GM15510 (cell line): ENCODE measurements at regions not wholly inside any gene's neighbourhood (a gene's known extent, or its start where the extent isn't known, plus 50 kb on each side); places are given as distances from the start of the nearest gene placed in this dataset.

Source experiments
- POLR2A ChIP-seq: IDR thresholded peaks from 3 replicates; pipeline ENCODE4 v1.6.1; 2011; ENCODE audit warnings: borderline replicate concordance; ENCODE audit not compliant: insufficient read length; ENCODE audit errors: extremely low read depth

GRCh38 chr9:129337336-129338140 lies 159.5 kb upstream of the IER5L start:
- no peak for TF ChIP-seq POLR2A

DNA sequence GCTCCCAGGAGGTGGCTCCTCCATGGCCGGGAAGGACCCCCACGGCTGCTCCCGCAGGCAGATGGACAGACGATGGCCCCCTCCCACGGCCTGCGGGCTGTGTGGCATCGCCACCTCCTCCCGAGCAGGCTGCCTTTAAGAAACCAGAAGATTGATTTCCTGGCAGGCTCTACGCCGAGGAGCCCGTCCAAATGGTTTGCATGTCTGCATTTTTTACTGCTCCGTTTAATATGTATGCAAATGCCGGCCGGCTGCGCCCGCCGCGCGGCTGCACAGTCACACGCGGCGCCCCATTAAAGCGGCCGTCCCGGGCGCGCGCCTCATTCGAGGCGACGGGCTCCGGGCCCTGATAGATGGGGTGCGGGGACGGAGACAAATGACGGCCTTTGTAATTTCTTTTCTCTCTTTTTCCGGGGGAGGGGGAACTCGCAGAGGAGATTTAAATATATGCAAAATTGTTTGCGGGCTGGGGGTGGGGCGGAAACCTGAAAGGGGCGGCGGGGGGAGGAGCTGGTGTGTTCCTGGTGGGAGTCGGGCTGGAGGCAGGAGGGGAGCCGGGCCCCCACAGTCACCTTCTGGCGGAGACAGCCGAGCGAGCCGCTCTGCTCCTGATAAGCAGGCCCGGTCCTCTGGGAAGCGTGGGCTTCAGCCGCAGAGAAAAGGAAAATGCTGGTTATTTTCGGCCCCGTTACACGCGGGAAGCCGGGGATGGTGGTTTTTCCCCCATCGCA lies 158.7 kb upstream of the IER5L start:
- TF ChIP-seq POLR2A = no peak

- TF ChIP-seq POLR2A = no peak
Observed at GRCh38 chr9:129336130-129336528, 158.1 kb upstream of the IER5L start.

GRCh38 chr9:129335464-129336129 lies 157.5 kb upstream of the IER5L start:
- no peak for TF ChIP-seq POLR2A

GRCh38 chr9:129334105-129334935 lies 156.3 kb upstream of the IER5L start:
- TF ChIP-seq POLR2A = no peak

GRCh38 chr9:129333617-129334104 lies 155.6 kb upstream of the IER5L start:
- no peak for TF ChIP-seq POLR2A

DNA sequence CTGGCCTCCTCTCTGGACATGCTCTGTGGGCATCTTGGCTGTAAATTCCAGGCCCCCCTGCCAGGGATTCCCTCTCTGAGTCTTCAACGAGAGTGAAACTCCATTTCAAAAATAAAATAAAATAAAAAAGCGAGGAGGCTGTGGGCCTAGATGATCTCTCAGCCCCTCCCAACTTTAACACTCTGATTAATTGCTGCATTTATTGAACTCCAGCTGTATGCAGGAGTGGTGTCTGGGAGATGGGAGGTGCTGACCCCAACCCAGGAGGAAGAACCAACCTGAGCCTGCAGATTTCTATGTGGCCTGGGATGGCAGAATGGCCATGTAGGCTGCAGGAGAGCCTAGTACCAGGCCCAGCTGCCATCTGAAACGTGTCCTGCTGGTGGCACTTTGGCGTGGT lies 154.5 kb upstream of the IER5L start:
- no peak for TF ChIP-seq POLR2A

GRCh38 chr9:129331772-129332500 lies 153.9 kb upstream of the IER5L start:
- TF ChIP-seq POLR2A = no peak

GRCh38 chr9:129331493-129331765 lies 153.4 kb upstream of the IER5L start:
- no peak for TF ChIP-seq POLR2A

- no peak for TF ChIP-seq POLR2A
Observed at GRCh38 chr9:129330711-129331492, 152.8 kb upstream of the IER5L start.

- no peak for TF ChIP-seq POLR2A
Observed at GRCh38 chr9:129328355-129329042, 150.4 kb upstream of the IER5L start.

- TF ChIP-seq POLR2A = no peak
Observed at GRCh38 chr9:129327552-129328328, 149.7 kb upstream of the IER5L start.
